HCT116 (cell line): ENCODE measurements at regions not wholly inside any gene's neighbourhood (a gene's known extent, or its start where the extent isn't known, plus 50 kb on each side); places are given as distances from the start of the nearest gene placed in this dataset.

Source experiments
- ATF3 ChIP-seq: IDR thresholded peaks from 2 replicates; pipeline ENCODE4 v1.6.1; 2012
- CTCF ChIP-seq, 3 experiments: fragments of 200-600 bp in 1 of 3; sonication (generic) in 1 of 3; IDR thresholded peaks in 2 of 3; conservative IDR thresholded peaks in 1 of 3; 2 replicates each; pipeline ENCODE4 v1.5.1; 2012 to 2017; ENCODE audit warnings: low read depth in 2 of 3, low read length in 2 of 3, antibody characterized with exemption in 1 of 3, borderline replicate concordance in 1 of 3, control low read depth in 1 of 3, mild to moderate bottlenecking in 1 of 3, mixed read lengths in 1 of 3, mixed run types in 1 of 3, moderate library complexity in 1 of 3; ENCODE audit not compliant: insufficient read depth in 1 of 3
- ELF1 ChIP-seq: IDR thresholded peaks from 2 replicates; pipeline ENCODE4 v1.6.1; 2012; ENCODE audit warnings: low read depth, borderline replicate concordance
- EZH2 ChIP-seq: fragments of 200-600 bp; sonication (generic); IDR thresholded peaks from 2 replicates; pipeline ENCODE4 v1.6.1; 2017; ENCODE audit warnings: antibody characterized with exemption, mixed run types
- JUND ChIP-seq: IDR thresholded peaks from 2 replicates; pipeline ENCODE4 v1.6.1; 2012
- MAX ChIP-seq: IDR thresholded peaks from 2 replicates; pipeline ENCODE4 v1.6.1; 2012
- POLR2A ChIP-seq: IDR thresholded peaks from 2 replicates; pipeline ENCODE4 v1.7.0; 2011; ENCODE audit warnings: borderline replicate concordance; ENCODE audit not compliant: insufficient read depth, insufficient read length; ENCODE audit errors: extremely low read depth
- RAD21 ChIP-seq: IDR thresholded peaks from 2 replicates; pipeline ENCODE4 v1.6.1; 2012; ENCODE audit warnings: low read depth, mild to moderate bottlenecking
- SP1 ChIP-seq: IDR thresholded peaks from 2 replicates; pipeline ENCODE4 v1.6.1; 2012; ENCODE audit warnings: low read depth
- ZBTB33 ChIP-seq: IDR thresholded peaks from 2 replicates; pipeline ENCODE4 v1.6.1; 2011; ENCODE audit warnings: mild to moderate bottlenecking, low read length, moderate library complexity; ENCODE audit not compliant: insufficient replicate concordance; ENCODE audit errors: extremely low read depth
- ZFX ChIP-seq: fragments of 450-650 bp; IDR thresholded peaks from 2 replicates; pipeline ENCODE4 v1.6.1; 2017
- ZNF274 ChIP-seq: fragments of 200-500 bp; sonication (Bioruptor generic); IDR thresholded peaks from 2 replicates; pipeline ENCODE4 v1.6.1; 2014; ENCODE audit warnings: mild to moderate bottlenecking, low read depth, low read length, inconsistent platforms
- TF ChIP-seq, protein P1 (sequence below): IDR thresholded peaks from 2 replicates; pipeline ENCODE4 v1.6.1; 2012; ENCODE audit warnings: low read depth

DNA sequence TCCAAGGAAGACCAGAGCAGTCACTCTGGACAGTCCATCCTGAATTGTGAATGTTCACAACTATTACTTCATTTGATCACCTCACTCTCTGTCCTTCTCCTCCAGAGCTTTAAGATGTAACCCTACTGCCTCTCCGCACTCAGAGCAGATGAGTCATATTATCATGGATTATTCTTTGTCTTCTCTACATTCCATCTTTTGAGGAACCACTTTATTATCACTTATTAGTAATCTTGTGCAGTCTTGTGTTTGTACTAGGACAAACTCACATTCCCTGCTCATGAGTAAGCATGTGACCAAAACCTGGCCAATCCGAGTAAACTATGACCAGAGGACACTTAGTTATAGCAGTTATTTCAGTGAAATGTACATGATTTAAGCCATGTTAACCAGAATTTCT, 401.5 kb upstream of the ADGRB3 start:
- TF ChIP-seq SP1, result no peak
- no peak for TF ChIP-seq CTCF (IDR thresholded peaks at IDR 0.05 in 2 of 3, conservative IDR thresholded peaks at IDR 0.05 in 1 of 3; ENCODE audit: borderline replicate concordance in 1 of 3, insufficient read depth in 1 of 3, low read depth in 2 of 3, low read length in 2 of 3)
- no peak for TF ChIP-seq ATF3
- TF ChIP-seq POLR2A, result no peak
- TF ChIP-seq ELF1, result no peak
- TF ChIP-seq ZNF274, result no peak
- no peak for TF ChIP-seq MAX
- TF ChIP-seq, protein P1, sequence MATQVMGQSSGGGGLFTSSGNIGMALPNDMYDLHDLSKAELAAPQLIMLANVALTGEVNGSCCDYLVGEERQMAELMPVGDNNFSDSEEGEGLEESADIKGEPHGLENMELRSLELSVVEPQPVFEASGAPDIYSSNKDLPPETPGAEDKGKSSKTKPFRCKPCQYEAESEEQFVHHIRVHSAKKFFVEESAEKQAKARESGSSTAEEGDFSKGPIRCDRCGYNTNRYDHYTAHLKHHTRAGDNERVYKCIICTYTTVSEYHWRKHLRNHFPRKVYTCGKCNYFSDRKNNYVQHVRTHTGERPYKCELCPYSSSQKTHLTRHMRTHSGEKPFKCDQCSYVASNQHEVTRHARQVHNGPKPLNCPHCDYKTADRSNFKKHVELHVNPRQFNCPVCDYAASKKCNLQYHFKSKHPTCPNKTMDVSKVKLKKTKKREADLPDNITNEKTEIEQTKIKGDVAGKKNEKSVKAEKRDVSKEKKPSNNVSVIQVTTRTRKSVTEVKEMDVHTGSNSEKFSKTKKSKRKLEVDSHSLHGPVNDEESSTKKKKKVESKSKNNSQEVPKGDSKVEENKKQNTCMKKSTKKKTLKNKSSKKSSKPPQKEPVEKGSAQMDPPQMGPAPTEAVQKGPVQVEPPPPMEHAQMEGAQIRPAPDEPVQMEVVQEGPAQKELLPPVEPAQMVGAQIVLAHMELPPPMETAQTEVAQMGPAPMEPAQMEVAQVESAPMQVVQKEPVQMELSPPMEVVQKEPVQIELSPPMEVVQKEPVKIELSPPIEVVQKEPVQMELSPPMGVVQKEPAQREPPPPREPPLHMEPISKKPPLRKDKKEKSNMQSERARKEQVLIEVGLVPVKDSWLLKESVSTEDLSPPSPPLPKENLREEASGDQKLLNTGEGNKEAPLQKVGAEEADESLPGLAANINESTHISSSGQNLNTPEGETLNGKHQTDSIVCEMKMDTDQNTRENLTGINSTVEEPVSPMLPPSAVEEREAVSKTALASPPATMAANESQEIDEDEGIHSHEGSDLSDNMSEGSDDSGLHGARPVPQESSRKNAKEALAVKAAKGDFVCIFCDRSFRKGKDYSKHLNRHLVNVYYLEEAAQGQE, result no peak
- TF ChIP-seq ZBTB33, result no peak
- no peak for TF ChIP-seq EZH2
- no peak for TF ChIP-seq RAD21
- TF ChIP-seq JUND, result no peak
- no peak for TF ChIP-seq ZFX
